Loucy (cell line): ENCODE measurements at regions not wholly inside any gene's neighbourhood (a gene's known extent, or its start where the extent isn't known, plus 50 kb on each side); places are given as distances from the start of the nearest gene placed in this dataset.

Source experiments
- H2AFZ ChIP-seq: fragments of 200-600 bp; sonication (generic); 2 replicates; pipeline ENCODE4 v1.6.0; 2016; ENCODE audit warnings: antibody characterized with exemption, mild to moderate bottlenecking, low read length, moderate library complexity
- H3F3A ChIP-seq: fragments of 200-600 bp; 2 replicates; pipeline ENCODE4 v1.6.0; 2016; ENCODE audit warnings: antibody characterized with exemption, low read depth, mild to moderate bottlenecking
- H3K27me3 ChIP-seq: fragments of 200-600 bp; sonication (generic); 2 replicates; pipeline ENCODE4 v1.6.1; 2014; ENCODE audit warnings: low read length, mild to moderate bottlenecking; ENCODE audit not compliant: insufficient read depth, poor library complexity, severe bottlenecking
- H3K36me3 ChIP-seq: fragments of 200-600 bp; sonication (generic); 2 replicates; pipeline ENCODE4 v1.6.1; 2016; ENCODE audit warnings: low read length; ENCODE audit not compliant: insufficient read depth
- H3K4me1 ChIP-seq: fragments of 200-600 bp; sonication (generic); 2 replicates; pipeline ENCODE4 v1.5.1; 2014; ENCODE audit warnings: low read length, mild to moderate bottlenecking; ENCODE audit not compliant: insufficient read depth, poor library complexity, severe bottlenecking
- H3K4me2 ChIP-seq: fragments of 200-600 bp; sonication (generic); 2 replicates; pipeline ENCODE4 v1.6.0; 2014; ENCODE audit warnings: antibody characterized with exemption, low read length, low read depth, mild to moderate bottlenecking; ENCODE audit not compliant: poor library complexity, severe bottlenecking
- H3K4me3 ChIP-seq: fragments of 200-600 bp; sonication (generic); 2 replicates; pipeline ENCODE4 v1.5.1; 2014; ENCODE audit warnings: low read length, mild to moderate bottlenecking, mixed read lengths; ENCODE audit not compliant: poor library complexity, severe bottlenecking
- H3K79me2 ChIP-seq: fragments of 200-600 bp; sonication (generic); 2 replicates; pipeline ENCODE4 v1.6.1; 2014; ENCODE audit warnings: low read length; ENCODE audit not compliant: insufficient read depth
- H3K9ac ChIP-seq: fragments of 200-600 bp; sonication (generic); 2 replicates; pipeline ENCODE4 v1.6.0; 2014; ENCODE audit warnings: mild to moderate bottlenecking, low read depth, low read length, moderate library complexity; ENCODE audit not compliant: poor library complexity, severe bottlenecking
- H3K9me2 ChIP-seq: fragments of 200-600 bp; sonication (generic); replicated peaks from 2 replicates; pipeline ENCODE4 v1.6.1; 2016; ENCODE audit warnings: low read depth, low read length, mixed read lengths
- H3K9me3 ChIP-seq: fragments of 200-600 bp; sonication (generic); 2 replicates; pipeline ENCODE4 v1.6.1; 2014; ENCODE audit warnings: mild to moderate bottlenecking, antibody characterized with exemption, low read length, low read depth; ENCODE audit not compliant: insufficient read depth
- H4K20me1 ChIP-seq: fragments of 200-600 bp; sonication (generic); 2 replicates; pipeline ENCODE4 v1.6.0; 2014; ENCODE audit warnings: antibody characterized with exemption, low read length, mild to moderate bottlenecking; ENCODE audit not compliant: insufficient read depth, poor library complexity, severe bottlenecking
- EZH2phosphoT487 ChIP-seq: fragments of 200-600 bp; IDR thresholded peaks from 2 replicates; pipeline ENCODE4 v1.6.1; 2018; ENCODE audit warnings: antibody characterized with exemption, mild to moderate bottlenecking, moderate library complexity, borderline replicate concordance
- TF ChIP-seq, protein P1 (sequence below): fragments of 200-600 bp; sonication (generic); conservative IDR thresholded peaks from 2 replicates; pipeline ENCODE4 v1.5.1; 2014; ENCODE audit warnings: mild to moderate bottlenecking, antibody characterized with exemption, low read length

DNA sequence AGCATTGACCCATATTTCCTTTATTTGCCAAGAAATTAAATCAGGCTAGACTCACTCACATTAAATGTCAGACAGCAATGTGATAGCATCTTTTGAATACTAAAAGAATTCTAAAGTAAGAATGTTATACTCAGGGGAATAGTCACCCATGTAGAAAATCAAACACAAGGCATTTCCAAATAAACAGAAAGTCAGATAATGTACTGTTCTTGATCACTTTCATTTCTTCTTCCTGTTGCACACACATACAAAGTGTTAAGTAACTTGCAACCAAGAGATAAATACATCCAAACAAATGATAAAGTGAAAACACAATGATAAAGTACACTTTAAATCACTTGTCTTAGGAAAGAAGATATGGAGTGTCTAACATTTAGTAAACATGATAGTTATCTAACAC, 1366.6 kb upstream of the MIR17HG start:
- Histone ChIP-seq H3K79me2 (no peaks in the 10 kb centered on the region), H4K20me1 (no peaks in the 10 kb centered on the region), H3K36me3 (no peaks in the 10 kb centered on the region), H3K9me3 (no peaks in the 10 kb centered on the region), H3K4me1 (no peaks in the 10 kb centered on the region), H3K4me3 (no peak overlapping the region), H2AFZ (no peak overlapping the region), H3F3A (no peaks in the 10 kb centered on the region), H3K27me3 (no peaks in the 10 kb centered on the region), H3K9ac (no peak overlapping the region), H3K4me2 (no peak overlapping the region), H3K9me2 (no peaks in the 10 kb centered on the region)
- TF ChIP-seq EZH2phosphoT487: no peak
- TF ChIP-seq, protein P1, sequence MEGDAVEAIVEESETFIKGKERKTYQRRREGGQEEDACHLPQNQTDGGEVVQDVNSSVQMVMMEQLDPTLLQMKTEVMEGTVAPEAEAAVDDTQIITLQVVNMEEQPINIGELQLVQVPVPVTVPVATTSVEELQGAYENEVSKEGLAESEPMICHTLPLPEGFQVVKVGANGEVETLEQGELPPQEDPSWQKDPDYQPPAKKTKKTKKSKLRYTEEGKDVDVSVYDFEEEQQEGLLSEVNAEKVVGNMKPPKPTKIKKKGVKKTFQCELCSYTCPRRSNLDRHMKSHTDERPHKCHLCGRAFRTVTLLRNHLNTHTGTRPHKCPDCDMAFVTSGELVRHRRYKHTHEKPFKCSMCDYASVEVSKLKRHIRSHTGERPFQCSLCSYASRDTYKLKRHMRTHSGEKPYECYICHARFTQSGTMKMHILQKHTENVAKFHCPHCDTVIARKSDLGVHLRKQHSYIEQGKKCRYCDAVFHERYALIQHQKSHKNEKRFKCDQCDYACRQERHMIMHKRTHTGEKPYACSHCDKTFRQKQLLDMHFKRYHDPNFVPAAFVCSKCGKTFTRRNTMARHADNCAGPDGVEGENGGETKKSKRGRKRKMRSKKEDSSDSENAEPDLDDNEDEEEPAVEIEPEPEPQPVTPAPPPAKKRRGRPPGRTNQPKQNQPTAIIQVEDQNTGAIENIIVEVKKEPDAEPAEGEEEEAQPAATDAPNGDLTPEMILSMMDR: no peak

DNA sequence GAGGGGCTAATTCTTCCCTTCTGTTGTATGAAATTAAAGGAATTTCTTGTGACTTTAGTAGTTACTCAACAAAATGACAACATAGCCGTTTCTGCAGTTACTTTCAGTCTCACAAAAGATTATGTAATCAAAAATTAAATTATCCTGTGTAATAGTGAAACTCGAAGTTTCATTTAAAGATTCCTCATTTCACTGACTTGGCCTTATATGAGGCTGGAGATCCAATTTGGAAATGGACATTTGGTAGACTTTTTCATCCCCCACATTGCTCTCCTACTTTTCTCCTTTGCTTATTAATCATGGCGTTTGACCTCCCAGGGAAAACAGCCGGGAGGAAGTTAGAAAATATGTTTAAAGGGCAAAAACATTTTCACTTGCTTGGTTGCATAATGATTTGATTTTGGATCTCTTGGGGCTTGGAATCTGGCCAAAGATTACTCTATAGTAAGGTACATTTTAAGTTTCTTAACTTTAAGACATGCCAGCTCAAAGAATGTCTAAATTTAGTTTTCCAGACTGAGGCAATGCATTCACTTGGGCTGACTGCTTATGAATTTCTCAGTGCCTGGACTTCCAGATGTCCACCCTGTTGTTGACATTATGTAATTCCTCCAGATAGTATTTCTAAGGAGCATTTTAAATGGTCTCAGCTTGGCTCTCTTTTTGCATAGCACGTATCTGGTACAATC, 1364.9 kb upstream of the MIR17HG start:
- H3K9me2 ChIP-seq: no peaks in the 10 kb centered on the region
- no peak overlapping the region for H3K9ac ChIP-seq
- H3F3A ChIP-seq: no peaks in the 10 kb centered on the region
- no peaks in the 10 kb centered on the region for H3K4me1 ChIP-seq
- no peaks in the 10 kb centered on the region for H3K79me2 ChIP-seq
- no peaks in the 10 kb centered on the region for H4K20me1 ChIP-seq
- H3K9me3 ChIP-seq: no peaks in the 10 kb centered on the region
- H2AFZ ChIP-seq: 0 out of 2 replicates have a peak overlapping the region, but pooled peaks have one; percentile 36
- no peak overlapping the region for H3K4me2 ChIP-seq
- no peak overlapping the region for H3K4me3 ChIP-seq
- TF ChIP-seq, protein P1: no peak
- no peak for TF ChIP-seq EZH2phosphoT487
- H3K36me3 ChIP-seq: no peaks in the 10 kb centered on the region
- H3K27me3 ChIP-seq: no peaks in the 10 kb centered on the region

DNA sequence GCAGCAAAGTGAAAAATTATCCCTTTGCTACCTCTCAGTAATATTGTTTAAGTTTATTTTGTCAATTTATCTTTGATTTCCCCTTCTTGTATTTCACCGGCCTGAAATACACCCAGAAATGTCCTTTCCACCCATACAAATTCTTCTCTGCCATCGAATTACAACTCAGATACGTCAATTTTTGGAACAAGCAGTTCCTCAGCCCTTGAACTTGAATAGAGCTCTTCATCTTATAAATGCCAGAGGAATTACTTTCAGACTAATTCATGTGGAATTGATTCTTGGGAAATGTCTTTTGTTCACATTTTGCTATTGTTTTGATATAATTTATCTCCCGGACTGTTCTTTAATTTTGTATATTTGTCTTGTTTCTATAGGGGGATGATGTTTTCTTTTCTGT, 1359.3 kb upstream of the MIR17HG start:
- no peak for TF ChIP-seq EZH2phosphoT487
- TF ChIP-seq, protein P1: no peak
- H3K4me2 ChIP-seq: no peak overlapping the region
- H3K9ac ChIP-seq: no peak overlapping the region
- H3F3A ChIP-seq: no peaks in the 10 kb centered on the region
- H3K27me3 ChIP-seq: no peaks in the 10 kb centered on the region
- no peaks in the 10 kb centered on the region for H3K9me2 ChIP-seq
- no peaks in the 10 kb centered on the region for H4K20me1 ChIP-seq
- no peaks in the 10 kb centered on the region for H3K4me1 ChIP-seq
- H3K4me3 ChIP-seq: no peak overlapping the region
- no peaks in the 10 kb centered on the region for H3K36me3 ChIP-seq
- no peak overlapping the region for H2AFZ ChIP-seq
- H3K9me3 ChIP-seq: no peaks in the 10 kb centered on the region
- H3K79me2 ChIP-seq: no peaks in the 10 kb centered on the region
